HEK293 (cell line): ENCODE measurements at regions not wholly inside any gene's neighbourhood (a gene's known extent, or its start where the extent isn't known, plus 50 kb on each side); places are given as distances from the start of the nearest gene placed in this dataset.

Source experiments
- CTCF ChIA-PET: fragments of 350-600 bp; formaldehyde crosslinking; extraction: SDS; loops from one replicate; lab custom pipeline; 2021; ENCODE audit warnings: antibody characterized with exemption; lab: Yijun Ruan, JAX
- POLR2A ChIA-PET: fragments of 300-600 bp; formaldehyde crosslinking; extraction: SDS; loops from one replicate; lab custom pipeline; 2020; ENCODE audit warnings: antibody characterized with exemption, inconsistent platforms; lab: Yijun Ruan, JAX
- H3K27ac ChIP-seq: fragments of 200-500 bp; sonication (Bioruptor generic); 2 replicates; pipeline ENCODE4 v1.5.1; 2014; ENCODE audit warnings: low read depth, low read length, control low read depth, inconsistent platforms; ENCODE audit errors: extremely low read depth
- H3K36me3 ChIP-seq, 2 experiments: fragments of 200-500 bp in 1 of 2; sonication (Bioruptor generic) in 1 of 2; 1 replicate in 1 of 2; 2 replicates in 1 of 2; pipeline ENCODE4 v1.5.1; 2014 to 2017; ENCODE audit warnings: inconsistent platforms in 2 of 2, low read length in 2 of 2; ENCODE audit not compliant: control insufficient read depth in 2 of 2, insufficient read depth in 1 of 2
- H3K4me1 ChIP-seq: fragments of 200-500 bp; sonication (Bioruptor generic); 2 replicates; pipeline ENCODE4 v1.5.1; 2014; ENCODE audit warnings: mild to moderate bottlenecking, low read length, inconsistent platforms; ENCODE audit not compliant: control insufficient read depth, insufficient read depth
- H3K4me3 ChIP-seq: 2 replicates; pipeline ENCODE4 v1.5.1; 2011; ENCODE audit warnings: low read depth, mild to moderate bottlenecking, control low read depth, low read length, moderate library complexity
- H3K9me3 ChIP-seq: fragments of 200-500 bp; sonication (Bioruptor generic); 2 replicates; pipeline ENCODE4 v1.5.1; 2014; ENCODE audit warnings: low read depth, low read length, inconsistent platforms; ENCODE audit not compliant: control insufficient read depth, insufficient read depth
- PRDM1 ChIP-seq: fragments of 450-650 bp; formaldehyde crosslinking; IDR thresholded peaks from 2 replicates; pipeline ENCODE4; 2016; ENCODE audit warnings: missing biosample characterization, missing genetic modification characterization
- REPIN1 ChIP-seq: fragments of 450-650 bp; formaldehyde crosslinking; IDR thresholded peaks from 2 replicates; pipeline ENCODE4 v1.5.1; 2017; ENCODE audit warnings: missing biosample characterization, missing genetic modification characterization, low read depth
- TRIM28 ChIP-seq: IDR thresholded peaks from 2 replicates; pipeline ENCODE4 v1.6.1; 2011; ENCODE audit warnings: low read length, control low read depth, borderline replicate concordance
- TSHZ1 ChIP-seq: fragments of 450-650 bp; formaldehyde crosslinking; IDR thresholded peaks from 2 replicates; pipeline ENCODE4 v1.5.1; 2016; ENCODE audit warnings: missing biosample characterization, missing genetic modification characterization, borderline replicate concordance
- WT1 ChIP-seq: fragments of 450-650 bp; formaldehyde crosslinking; IDR thresholded peaks from 2 replicates; pipeline ENCODE4 v1.5.1; 2016; ENCODE audit warnings: missing biosample characterization, missing genetic modification characterization
- YY2 ChIP-seq: fragments of 450-650 bp; formaldehyde crosslinking; IDR thresholded peaks from 2 replicates; pipeline ENCODE4 v1.5.1; 2016; ENCODE audit warnings: missing biosample characterization, missing genetic modification characterization
- ZBTB7A ChIP-seq: fragments of 450-650 bp; formaldehyde crosslinking; IDR thresholded peaks from 2 replicates; pipeline ENCODE4 v1.5.1; 2016; ENCODE audit warnings: low read depth, missing biosample characterization, missing genetic modification characterization
- ZNF138 ChIP-seq: fragments of 450-650 bp; formaldehyde crosslinking; IDR thresholded peaks from 2 replicates; pipeline ENCODE4 v1.5.1; 2016; ENCODE audit warnings: missing biosample characterization, missing genetic modification characterization, borderline replicate concordance
- ZNF140 ChIP-seq: fragments of 450-650 bp; formaldehyde crosslinking; IDR thresholded peaks from 2 replicates; pipeline ENCODE4 v1.5.1; 2016; ENCODE audit warnings: missing biosample characterization, missing genetic modification characterization
- ZNF157 ChIP-seq: fragments of 450-650 bp; formaldehyde crosslinking; IDR thresholded peaks from 2 replicates; pipeline ENCODE4 v1.5.1; 2016; ENCODE audit warnings: missing biosample characterization, missing genetic modification characterization
- ZNF214 ChIP-seq: fragments of 450-650 bp; formaldehyde crosslinking; IDR thresholded peaks from 2 replicates; pipeline ENCODE4 v1.5.1; 2017; ENCODE audit warnings: missing biosample characterization, mild to moderate bottlenecking, missing genetic modification characterization, borderline replicate concordance
- ZNF280D ChIP-seq: fragments of 450-650 bp; formaldehyde crosslinking; IDR thresholded peaks from 2 replicates; pipeline ENCODE4 v1.5.1; 2016; ENCODE audit warnings: missing biosample characterization, missing genetic modification characterization
- ZNF341 ChIP-seq: fragments of 450-650 bp; formaldehyde crosslinking; IDR thresholded peaks from 2 replicates; pipeline ENCODE4; 2016; ENCODE audit warnings: low read depth, missing biosample characterization, missing genetic modification characterization
- ZNF394 ChIP-seq: fragments of 450-650 bp; formaldehyde crosslinking; IDR thresholded peaks from 2 replicates; pipeline ENCODE4 v1.5.1; 2016; ENCODE audit warnings: missing biosample characterization, missing genetic modification characterization, mild to moderate bottlenecking, moderate library complexity, borderline replicate concordance
- ZNF501 ChIP-seq: fragments of 450-650 bp; formaldehyde crosslinking; IDR thresholded peaks from 2 replicates; pipeline ENCODE4 v1.5.1; 2016; ENCODE audit warnings: missing biosample characterization, missing genetic modification characterization
- ZNF510 ChIP-seq: fragments of 450-650 bp; formaldehyde crosslinking; IDR thresholded peaks from 2 replicates; pipeline ENCODE4 v1.5.1; 2018; ENCODE audit warnings: mild to moderate bottlenecking, missing genetic modification characterization, missing biosample characterization; ENCODE audit not compliant: insufficient replicate concordance
- ZNF555 ChIP-seq: fragments of 450-650 bp; formaldehyde crosslinking; conservative IDR thresholded peaks from 2 replicates; pipeline ENCODE4 v1.5.1; 2017; ENCODE audit warnings: missing biosample characterization, mild to moderate bottlenecking, missing genetic modification characterization, inconsistent platforms
- TF ChIP-seq, protein P1 (sequence below): fragments of 450-650 bp; formaldehyde crosslinking; IDR thresholded peaks from 2 replicates; pipeline ENCODE4 v1.5.1; 2016; ENCODE audit warnings: missing biosample characterization, missing genetic modification characterization
- TF ChIP-seq, protein P2 (sequence below): fragments of 450-650 bp; formaldehyde crosslinking; IDR thresholded peaks from 2 replicates; pipeline ENCODE4 v1.5.1; 2016; ENCODE audit warnings: missing biosample characterization, missing genetic modification characterization
- TF ChIP-seq, protein P3 (sequence below): fragments of 450-650 bp; formaldehyde crosslinking; IDR thresholded peaks from 2 replicates; pipeline ENCODE4 v1.5.1; 2016; ENCODE audit warnings: missing biosample characterization, missing genetic modification characterization

DNA sequence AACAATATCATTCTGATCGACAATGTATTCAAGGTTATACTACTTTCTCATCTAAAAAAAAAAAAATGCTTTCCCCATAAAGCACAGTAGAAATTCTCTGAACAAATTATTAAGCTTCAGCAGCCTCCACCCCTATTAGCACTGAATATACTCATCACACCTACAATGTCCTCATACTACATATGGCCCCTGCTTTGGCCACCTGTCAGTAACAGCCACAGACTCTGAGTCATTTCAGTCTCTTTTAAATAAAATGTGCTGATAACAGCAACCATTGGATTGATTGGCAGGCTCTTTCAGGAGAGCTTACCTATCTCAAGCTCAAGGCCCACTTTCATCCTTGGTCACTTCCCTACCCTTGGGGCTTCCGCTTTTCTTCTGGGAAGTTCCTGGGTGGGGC lies 236.7 kb downstream of the TMX3 start:
- Histone ChIP-seq H3K9me3 (no peaks in the 10 kb centered on the region), H3K27ac (no peak overlapping the region), H3K4me3 (no peak overlapping the region), H3K4me1 (no peaks in the 10 kb centered on the region), H3K36me3 (no peaks in the 10 kb centered on the region)
- CTCF ChIA-PET = interaction anchor here (0.5 kb wide), 1 partner anchor 442 kb away, joined by 3 read pairs; no protein-coding TSS in a partner anchor
- TF ChIP-seq TRIM28 = no peak
- TF ChIP-seq ZNF214 (tag by site-specific recombination) = no peak
- TF ChIP-seq ZNF157 (tag by site-specific recombination) = no peak
- TF ChIP-seq YY2 (tag by site-specific recombination) = no peak
- no peak for TF ChIP-seq ZNF341 (tag by site-specific recombination)
- TF ChIP-seq ZNF138 (tag by site-specific recombination) = no peak
- no peak for TF ChIP-seq ZNF555 (tag by site-specific recombination)
- no peak for TF ChIP-seq ZBTB7A (tag by site-specific recombination)
- no peak for TF ChIP-seq WT1
- TF ChIP-seq ZNF394 (tag by site-specific recombination) = no peak
- no peak for TF ChIP-seq TSHZ1
- TF ChIP-seq ZNF510 (tag by site-specific recombination) = no peak
- TF ChIP-seq PRDM1 = no peak
- TF ChIP-seq, protein P1, sequence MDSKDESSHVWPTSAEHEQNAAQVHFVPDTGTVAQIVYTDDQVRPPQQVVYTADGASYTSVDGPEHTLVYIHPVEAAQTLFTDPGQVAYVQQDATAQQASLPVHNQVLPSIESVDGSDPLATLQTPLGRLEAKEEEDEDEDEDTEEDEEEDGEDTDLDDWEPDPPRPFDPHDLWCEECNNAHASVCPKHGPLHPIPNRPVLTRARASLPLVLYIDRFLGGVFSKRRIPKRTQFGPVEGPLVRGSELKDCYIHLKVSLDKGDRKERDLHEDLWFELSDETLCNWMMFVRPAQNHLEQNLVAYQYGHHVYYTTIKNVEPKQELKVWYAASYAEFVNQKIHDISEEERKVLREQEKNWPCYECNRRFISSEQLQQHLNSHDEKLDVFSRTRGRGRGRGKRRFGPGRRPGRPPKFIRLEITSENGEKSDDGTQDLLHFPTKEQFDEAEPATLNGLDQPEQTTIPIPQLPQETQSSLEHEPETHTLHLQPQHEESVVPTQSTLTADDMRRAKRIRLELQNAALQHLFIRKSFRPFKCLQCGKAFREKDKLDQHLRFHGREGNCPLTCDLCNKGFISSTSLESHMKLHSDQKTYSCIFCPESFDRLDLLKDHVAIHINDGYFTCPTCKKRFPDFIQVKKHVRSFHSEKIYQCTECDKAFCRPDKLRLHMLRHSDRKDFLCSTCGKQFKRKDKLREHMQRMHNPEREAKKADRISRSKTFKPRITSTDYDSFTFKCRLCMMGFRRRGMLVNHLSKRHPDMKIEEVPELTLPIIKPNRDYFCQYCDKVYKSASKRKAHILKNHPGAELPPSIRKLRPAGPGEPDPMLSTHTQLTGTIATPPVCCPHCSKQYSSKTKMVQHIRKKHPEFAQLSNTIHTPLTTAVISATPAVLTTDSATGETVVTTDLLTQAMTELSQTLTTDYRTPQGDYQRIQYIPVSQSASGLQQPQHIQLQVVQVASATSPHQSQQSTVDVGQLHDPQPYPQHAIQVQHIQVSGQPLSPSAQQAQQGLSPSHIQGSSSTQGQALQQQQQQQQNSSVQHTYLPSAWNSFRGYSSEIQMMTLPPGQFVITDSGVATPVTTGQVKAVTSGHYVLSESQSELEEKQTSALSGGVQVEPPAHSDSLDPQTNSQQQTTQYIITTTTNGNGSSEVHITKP (tag by site-specific recombination) = no peak
- TF ChIP-seq, protein P2, sequence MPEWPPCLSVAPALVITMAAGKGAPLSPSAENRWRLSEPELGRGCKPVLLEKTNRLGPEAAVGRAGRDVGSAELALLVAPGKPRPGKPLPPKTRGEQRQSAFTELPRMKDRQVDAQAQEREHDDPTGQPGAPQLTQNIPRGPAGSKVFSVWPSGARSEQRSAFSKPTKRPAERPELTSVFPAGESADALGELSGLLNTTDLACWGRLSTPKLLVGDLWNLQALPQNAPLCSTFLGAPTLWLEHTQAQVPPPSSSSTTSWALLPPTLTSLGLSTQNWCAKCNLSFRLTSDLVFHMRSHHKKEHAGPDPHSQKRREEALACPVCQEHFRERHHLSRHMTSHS (tag by site-specific recombination) = no peak
- no peak for TF ChIP-seq ZNF280D (tag by site-specific recombination)
- TF ChIP-seq, protein P3, sequence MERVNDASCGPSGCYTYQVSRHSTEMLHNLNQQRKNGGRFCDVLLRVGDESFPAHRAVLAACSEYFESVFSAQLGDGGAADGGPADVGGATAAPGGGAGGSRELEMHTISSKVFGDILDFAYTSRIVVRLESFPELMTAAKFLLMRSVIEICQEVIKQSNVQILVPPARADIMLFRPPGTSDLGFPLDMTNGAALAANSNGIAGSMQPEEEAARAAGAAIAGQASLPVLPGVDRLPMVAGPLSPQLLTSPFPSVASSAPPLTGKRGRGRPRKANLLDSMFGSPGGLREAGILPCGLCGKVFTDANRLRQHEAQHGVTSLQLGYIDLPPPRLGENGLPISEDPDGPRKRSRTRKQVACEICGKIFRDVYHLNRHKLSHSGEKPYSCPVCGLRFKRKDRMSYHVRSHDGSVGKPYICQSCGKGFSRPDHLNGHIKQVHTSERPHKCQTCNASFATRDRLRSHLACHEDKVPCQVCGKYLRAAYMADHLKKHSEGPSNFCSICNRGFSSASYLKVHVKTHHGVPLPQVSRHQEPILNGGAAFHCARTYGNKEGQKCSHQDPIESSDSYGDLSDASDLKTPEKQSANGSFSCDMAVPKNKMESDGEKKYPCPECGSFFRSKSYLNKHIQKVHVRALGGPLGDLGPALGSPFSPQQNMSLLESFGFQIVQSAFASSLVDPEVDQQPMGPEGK (tag by site-specific recombination) = no peak
- TF ChIP-seq REPIN1 (tag by site-specific recombination) = no peak
- no peak for TF ChIP-seq ZNF501 (tag by site-specific recombination)
- no peak for TF ChIP-seq ZNF140 (tag by site-specific recombination)
- POLR2A ChIA-PET = no interaction called here
